ENCODE measurements at regions not wholly inside any gene's neighbourhood (a gene's known extent, or its start where the extent isn't known, plus 50 kb on each side); places are given as distances from the start of the nearest gene placed in this dataset.

- Histone ChIP-seq H3K9me3 (ENCODE audit: control insufficient read depth, insufficient read depth, low read depth, low read length) (no peaks in the 10 kb centered on the region), H3K4me1 (ENCODE audit: control insufficient read depth, insufficient read depth, low read length) (no peaks in the 10 kb centered on the region), H3K4me3 (ENCODE audit: low read depth in 2 of 2, low read length in 2 of 2) (no peak overlapping the region), H3K27me3 (ENCODE audit: control insufficient read depth, insufficient read depth, low read length) (no peaks in the 10 kb centered on the region), H3K36me3 (ENCODE audit: control insufficient read depth, insufficient read depth, low read length) (no peaks in the 10 kb centered on the region), H3K27ac (ENCODE audit: low read length) (no peak overlapping the region)
- ChIA-PET CTCF (no interaction called here), POLR2A (no interaction called here)
- ATAC-seq: no peak
- no TSS peak for BruUV-seq (replicated peaks)
- in situ Hi-C loops (cut with HindIII; ENCODE audit: low pct_unique_long_range_greater_than_20kb, low sequenced_read_pairs) (no loop called here), intact Hi-C loops (cut with micrococcal nuclease; ENCODE audit: unreplicated experiment) (no loop called here)
- no peak for TF ChIP-seq REST (IDR thresholded peaks at IDR 0.05; ENCODE audit: insufficient read depth in 1 of 2, low read depth in 2 of 2, low read length in 1 of 2)
- TF ChIP-seq CTCF (IDR thresholded peaks at IDR 0.05): no peak
- TF ChIP-seq TCF7L2 (IDR thresholded peaks at IDR 0.05; ENCODE audit: low read depth, low read length): no peak
- TF ChIP-seq SIN3A (IDR thresholded peaks at IDR 0.05; ENCODE audit: borderline replicate concordance, insufficient read depth, low read depth, low read length): no peak
- no peak for TF ChIP-seq POLR2AphosphoS5 (IDR thresholded peaks at IDR 0.05; ENCODE audit: low read depth, low read length)
- DNase-seq (ENCODE audit: low read depth, low spot score): no peak
Observed at GRCh38 chr22:47259990-47260389, 497.5 kb downstream of the TBC1D22A start.

GRCh38 chr22:47259049-47259448 lies 496.6 kb downstream of the TBC1D22A start:
- Histone ChIP-seq H3K4me3 (ENCODE audit: low read depth in 2 of 2, low read length in 2 of 2) (no peak overlapping the region), H3K27ac (ENCODE audit: low read length) (no peak overlapping the region), H3K4me1 (ENCODE audit: control insufficient read depth, insufficient read depth, low read length) (no peaks in the 10 kb centered on the region), H3K36me3 (ENCODE audit: control insufficient read depth, insufficient read depth, low read length) (no peaks in the 10 kb centered on the region), H3K27me3 (ENCODE audit: control insufficient read depth, insufficient read depth, low read length) (no peaks in the 10 kb centered on the region), H3K9me3 (ENCODE audit: control insufficient read depth, insufficient read depth, low read depth, low read length) (no peaks in the 10 kb centered on the region)
- intact Hi-C loops (cut with micrococcal nuclease; ENCODE audit: unreplicated experiment): no loop called here
- no peak for DNase-seq (ENCODE audit: low read depth, low spot score)
- BruUV-seq (replicated peaks): no TSS peak
- CTCF ChIA-PET: no interaction called here
- ATAC-seq: no peak
- TF ChIP-seq TCF7L2 (IDR thresholded peaks at IDR 0.05; ENCODE audit: low read depth, low read length) (no peak), REST (IDR thresholded peaks at IDR 0.05; ENCODE audit: insufficient read depth in 1 of 2, low read depth in 2 of 2, low read length in 1 of 2) (no peak), SIN3A (IDR thresholded peaks at IDR 0.05; ENCODE audit: borderline replicate concordance, insufficient read depth, low read depth, low read length) (no peak)
- in situ Hi-C loops (cut with HindIII; ENCODE audit: low pct_unique_long_range_greater_than_20kb, low sequenced_read_pairs): no loop called here
- POLR2A ChIA-PET: no interaction called here

Data from Panc1 (cell line).